ENCODE measurements at regions not wholly inside any gene's neighbourhood (a gene's known extent, or its start where the extent isn't known, plus 50 kb on each side); places are given as distances from the start of the nearest gene placed in this dataset.

- peak in 2 of 3 donors; percentile 4 to 24 for DNase-seq
These were observed 59.6 kb upstream of the ADAMTS19 start for GRCh38 chr5:129400395-129400983.

GRCh38 chr5:129405222-129405621 is 54.9 kb upstream of the ADAMTS19 start:
- DNase-seq: no peak

- no peak for DNase-seq
These were observed 53.7 kb upstream of the ADAMTS19 start for GRCh38 chr5:129406440-129406839.
